Tibial nerve (tissue), 4 donors: ENCODE measurements at regions not wholly inside any gene's neighbourhood (a gene's known extent, or its start where the extent isn't known, plus 50 kb on each side); places are given as distances from the start of the nearest gene placed in this dataset.

ENCODE experiments used
- DNase-seq, 2 donors: peaks; one replicate each; pipeline ENCODE4 v3.0.0-alpha.2; 2019; ENCODE audit warnings: low spot score in 2 of 2
- H3K27ac ChIP-seq, 4 donors: fragments of 200-600 bp; sonication (generic) in 3 of 4; one replicate each; pipeline ENCODE4 v1.5.1; 2017 to 2019; ENCODE audit warnings: mild to moderate bottlenecking in 1 of 4
- H3K27me3 ChIP-seq, 2 donors: fragments of 200-600 bp; sonication (generic) in 1 of 2; one replicate each; pipeline versions ENCODE4 v1.5.1 to v1.6.0; 2017 to 2019
- H3K36me3 ChIP-seq, 3 donors: fragments of 200-600 bp; sonication (generic); one replicate each; pipeline ENCODE4 v1.5.1; 2018 to 2019
- H3K4me1 ChIP-seq, 4 donors: fragments of 200-600 bp; sonication (generic) in 3 of 4; one replicate each; pipeline ENCODE4 v1.5.1; 2017 to 2019
- H3K4me3 ChIP-seq, 4 donors: fragments of 200-600 bp; sonication (generic) in 3 of 4; one replicate each; pipeline ENCODE4 v1.5.1; 2017 to 2019; ENCODE audit warnings: mild to moderate bottlenecking in 1 of 4, moderate library complexity in 1 of 4
- H3K9me3 ChIP-seq, 4 donors: fragments of 200-600 bp; sonication (generic) in 3 of 4; one replicate each; pipeline ENCODE4 v1.5.1; 2017 to 2019
- CTCF ChIP-seq, 5 experiments: fragments of 200-600 bp in 3 of 5; fragments of 450-650 bp in 2 of 5; sonication (generic) in 3 of 5; IDR thresholded peaks; one replicate each; pipeline ENCODE4 v1.5.1; 2016 to 2019; ENCODE audit warnings: antibody characterized with exemption in 5 of 5, mild to moderate bottlenecking in 3 of 5, moderate library complexity in 2 of 5
- EP300 ChIP-seq, 2 donors: sonication (generic); formaldehyde crosslinking; IDR thresholded peaks; one replicate each; pipeline ENCODE4 v1.6.1; 2017; ENCODE audit warnings: antibody characterized with exemption in 2 of 2, mild to moderate bottlenecking in 1 of 2
- POLR2A ChIP-seq, 2 donors: fragments of 450-650 bp; IDR thresholded peaks; one replicate each; pipeline ENCODE4 v1.6.1; 2017; ENCODE audit warnings: antibody characterized with exemption in 2 of 2, mild to moderate bottlenecking in 2 of 2, moderate library complexity in 2 of 2
- WGBS, 2 donors: methylation state at CpG; one replicate each; pipeline ENCODE4 v1.1.5; 2018; 5-methylcytosine and 5-hydroxymethylcytosine counted together

- TF ChIP-seq POLR2A (IDR thresholded peaks at IDR 0.05) (no peak), CTCF (IDR thresholded peaks at IDR 0.05) (no peak), EP300 (IDR thresholded peaks at IDR 0.05) (no peak)
Measured at GRCh38 chr18:45365835-45366234, 249.4 kb upstream of the SLC14A2 start.

DNA sequence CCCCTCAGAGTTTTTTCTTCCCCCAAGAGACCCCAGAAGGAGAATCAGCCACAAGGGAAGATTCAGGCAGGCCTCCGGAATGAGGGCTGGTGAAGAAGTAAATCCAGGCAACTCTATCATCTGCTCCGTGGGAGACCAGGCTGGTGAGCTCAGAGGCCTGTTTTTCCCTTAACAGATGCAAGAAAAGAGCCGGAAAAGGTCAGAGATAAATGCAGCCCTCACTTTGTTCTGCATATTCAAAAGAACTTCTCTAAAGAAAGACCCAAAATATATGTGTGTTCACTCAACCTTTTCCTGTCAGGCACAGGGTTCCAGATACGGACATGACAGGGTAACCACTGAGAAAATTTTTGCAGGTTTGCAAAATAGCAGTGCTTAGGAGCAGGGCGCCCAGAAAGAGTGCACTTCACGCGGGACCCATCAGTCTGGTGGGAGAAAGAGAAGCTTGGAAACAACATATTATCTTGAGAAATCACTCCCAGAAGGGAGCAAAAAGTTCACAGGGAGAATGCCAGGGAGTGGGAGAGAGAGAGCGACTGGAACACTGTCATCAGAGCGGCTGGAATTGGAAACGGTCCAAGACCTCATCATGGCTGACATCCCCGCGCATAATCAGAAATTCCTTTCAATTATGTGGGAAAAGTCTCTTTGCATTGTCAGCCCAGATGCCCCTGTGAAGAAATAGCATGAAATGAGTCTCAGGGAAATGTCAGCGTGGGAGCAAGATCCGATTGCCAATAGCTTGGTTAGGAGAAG is 244.8 kb upstream of the SLC14A2 start:
- no peak overlapping the region for H3K27ac ChIP-seq
- H3K36me3 ChIP-seq, result no peaks in the 10 kb centered on the region
- WGBS, 2 donors, result 42 to 44% methylated on average over 14 of the region's 14 CpGs
- H3K4me1 ChIP-seq, result peaks cover 0 to 4% (median 0%) of the 10 kb centered on the region in 4 donors
- no peak for TF ChIP-seq POLR2A (IDR thresholded peaks at IDR 0.05)
- TF ChIP-seq CTCF (IDR thresholded peaks at IDR 0.05), result no peak
- TF ChIP-seq EP300 (IDR thresholded peaks at IDR 0.05), result no peak
- H3K27me3 ChIP-seq, result no peaks in the 10 kb centered on the region
- DNase-seq, result no peak
- H3K4me3 ChIP-seq, result no peak overlapping the region
- no peaks in the 10 kb centered on the region for H3K9me3 ChIP-seq

More at GRCh38 chr18:45365835-45366234, 249.4 kb upstream of the SLC14A2 start:
- WGBS, 2 donors, result 59 to 67% methylated on average over 3 of the region's 3 CpGs
- Histone ChIP-seq H3K4me3 (no peak overlapping the region), H3K27ac (no peak overlapping the region), H3K4me1 (peaks cover 0 to 4% (median 0%) of the 10 kb centered on the region in 4 donors), H3K36me3 (no peaks in the 10 kb centered on the region), H3K9me3 (no peaks in the 10 kb centered on the region), H3K27me3 (no peaks in the 10 kb centered on the region)
- no peak for DNase-seq

GRCh38 chr18:45373286-45373880 is 241.9 kb upstream of the SLC14A2 start:
- Histone ChIP-seq H3K27ac (no peak overlapping the region), H3K36me3 (no peaks in the 10 kb centered on the region), H3K27me3 (no peaks in the 10 kb centered on the region), H3K9me3 (no peaks in the 10 kb centered on the region), H3K4me1 (no peaks in the 10 kb centered on the region), H3K4me3 (no peak overlapping the region)
- 77 to 84% methylated on average over 3 of the region's 3 CpGs for WGBS, 2 donors
- no peak for DNase-seq
- no peak for TF ChIP-seq CTCF (IDR thresholded peaks at IDR 0.05)
- TF ChIP-seq POLR2A (IDR thresholded peaks at IDR 0.05), result no peak
- no peak for TF ChIP-seq EP300 (IDR thresholded peaks at IDR 0.05)

- H3K36me3 ChIP-seq, result no peaks in the 10 kb centered on the region
- no peak for TF ChIP-seq EP300 (IDR thresholded peaks at IDR 0.05)
- TF ChIP-seq POLR2A (IDR thresholded peaks at IDR 0.05), result no peak
- TF ChIP-seq CTCF (IDR thresholded peaks at IDR 0.05), result no peak
- H3K9me3 ChIP-seq, result no peaks in the 10 kb centered on the region
- DNase-seq, result no peak
- no peaks in the 10 kb centered on the region for H3K27me3 ChIP-seq
- H3K4me3 ChIP-seq, result no peak overlapping the region
- H3K27ac ChIP-seq, result no peak overlapping the region
- H3K4me1 ChIP-seq, result no peaks in the 10 kb centered on the region
Measured at GRCh38 chr18:45374236-45374635, 241.0 kb upstream of the SLC14A2 start.

DNA sequence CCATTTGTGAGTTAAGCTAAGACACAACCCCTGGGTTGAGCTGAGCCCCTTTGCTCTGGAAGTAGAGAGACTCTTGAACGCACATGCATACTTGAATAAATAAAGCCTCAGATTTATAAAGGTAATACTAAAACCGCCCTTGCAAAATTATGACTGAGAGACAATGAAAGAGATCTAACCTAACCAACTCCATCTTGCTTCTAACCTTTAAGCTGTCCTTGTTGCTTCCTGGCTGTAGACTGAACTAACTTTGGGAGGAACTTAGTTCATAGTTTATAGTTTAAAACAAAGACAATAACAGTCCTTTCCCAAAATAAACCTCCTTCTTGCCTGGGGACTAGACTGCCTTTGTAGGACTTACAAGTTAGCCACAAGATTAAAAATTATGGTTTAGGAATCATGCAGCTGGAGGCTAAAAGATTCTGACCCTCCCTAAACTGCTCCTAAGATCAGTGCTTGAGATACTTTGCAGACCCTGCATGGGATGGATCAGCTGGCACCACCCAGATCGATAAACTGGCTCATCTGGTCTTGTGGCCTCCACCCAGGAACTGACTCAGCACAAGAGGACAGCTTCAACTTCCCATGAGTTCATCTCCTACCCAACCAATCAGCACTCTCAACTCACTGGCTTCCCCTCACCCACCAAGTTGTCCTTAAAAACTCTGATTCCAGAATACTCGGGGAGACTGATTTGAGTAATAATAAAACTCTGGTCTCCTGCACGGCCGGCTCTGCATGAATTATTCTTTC is 240.2 kb upstream of the SLC14A2 start:
- no peak overlapping the region for H3K27ac ChIP-seq
- H3K36me3 ChIP-seq, result no peaks in the 10 kb centered on the region
- no peaks in the 10 kb centered on the region for H3K9me3 ChIP-seq
- no peak for TF ChIP-seq EP300 (IDR thresholded peaks at IDR 0.05)
- no peak for TF ChIP-seq POLR2A (IDR thresholded peaks at IDR 0.05)
- TF ChIP-seq CTCF (IDR thresholded peaks at IDR 0.05), result no peak
- no peaks in the 10 kb centered on the region for H3K27me3 ChIP-seq
- no peaks in the 10 kb centered on the region for H3K4me1 ChIP-seq
- DNase-seq, result no peak
- WGBS, 2 donors, result 78 to 86% methylated on average over 6 of the region's 6 CpGs
- no peak overlapping the region for H3K4me3 ChIP-seq
